ENCODE measurements at regions not wholly inside any gene's neighbourhood (a gene's known extent, or its start where the extent isn't known, plus 50 kb on each side); places are given as distances from the start of the nearest gene placed in this dataset.

- H3K4me3 ChIP-seq (ENCODE audit: low read depth, low read length, poor library complexity, severe bottlenecking): no peak overlapping the region
- DNase-seq (ENCODE audit: low spot score): no peak
- peaks cover 23% of the 10 kb centered on the region for H3K4me1 ChIP-seq (ENCODE audit: insufficient read depth, low read length, poor library complexity, severe bottlenecking)
- intact Hi-C loops (cut with micrococcal nuclease; ENCODE audit: unreplicated experiment): no loop called here
- no peaks in the 10 kb centered on the region for H3K36me3 ChIP-seq (ENCODE audit: insufficient read depth, low read length, poor library complexity, severe bottlenecking)
- BruUV-seq (replicated peaks): no TSS peak
- TF ChIP-seq, protein P1, sequence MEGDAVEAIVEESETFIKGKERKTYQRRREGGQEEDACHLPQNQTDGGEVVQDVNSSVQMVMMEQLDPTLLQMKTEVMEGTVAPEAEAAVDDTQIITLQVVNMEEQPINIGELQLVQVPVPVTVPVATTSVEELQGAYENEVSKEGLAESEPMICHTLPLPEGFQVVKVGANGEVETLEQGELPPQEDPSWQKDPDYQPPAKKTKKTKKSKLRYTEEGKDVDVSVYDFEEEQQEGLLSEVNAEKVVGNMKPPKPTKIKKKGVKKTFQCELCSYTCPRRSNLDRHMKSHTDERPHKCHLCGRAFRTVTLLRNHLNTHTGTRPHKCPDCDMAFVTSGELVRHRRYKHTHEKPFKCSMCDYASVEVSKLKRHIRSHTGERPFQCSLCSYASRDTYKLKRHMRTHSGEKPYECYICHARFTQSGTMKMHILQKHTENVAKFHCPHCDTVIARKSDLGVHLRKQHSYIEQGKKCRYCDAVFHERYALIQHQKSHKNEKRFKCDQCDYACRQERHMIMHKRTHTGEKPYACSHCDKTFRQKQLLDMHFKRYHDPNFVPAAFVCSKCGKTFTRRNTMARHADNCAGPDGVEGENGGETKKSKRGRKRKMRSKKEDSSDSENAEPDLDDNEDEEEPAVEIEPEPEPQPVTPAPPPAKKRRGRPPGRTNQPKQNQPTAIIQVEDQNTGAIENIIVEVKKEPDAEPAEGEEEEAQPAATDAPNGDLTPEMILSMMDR (conservative IDR thresholded peaks at IDR 0.05; ENCODE audit: low read depth, low read length): no peak
- no peak for TF ChIP-seq EZH2 (IDR thresholded peaks at IDR 0.05; ENCODE audit: borderline replicate concordance, low read depth, low read length, poor library complexity, severe bottlenecking)
- no peaks in the 10 kb centered on the region for H3K9me3 ChIP-seq (ENCODE audit: low read depth, low read length, poor library complexity, severe bottlenecking)
- H3K27ac ChIP-seq (ENCODE audit: low read depth, low read length, poor library complexity, severe bottlenecking): no peak overlapping the region
- POLR2A ChIA-PET (ENCODE audit: low non-redundant PET): no interaction called here
- CTCF ChIA-PET: no interaction called here
- no peaks in the 10 kb centered on the region for H3K27me3 ChIP-seq (replicated peaks; ENCODE audit: insufficient read depth, low read depth, low read length, poor library complexity)
Measured at GRCh38 chr4:123230061-123230460, 166.5 kb upstream of the SPRY1 start.

GRCh38 chr4:123232439-123232838 is 164.2 kb upstream of the SPRY1 start:
- peak; percentile 14 for DNase-seq (ENCODE audit: low spot score)
- Histone ChIP-seq H3K4me1 (ENCODE audit: insufficient read depth, low read length, poor library complexity, severe bottlenecking) (peaks cover 23% of the 10 kb centered on the region), H3K9me3 (ENCODE audit: low read depth, low read length, poor library complexity, severe bottlenecking) (no peaks in the 10 kb centered on the region), H3K36me3 (ENCODE audit: insufficient read depth, low read length, poor library complexity, severe bottlenecking) (no peaks in the 10 kb centered on the region), H3K4me3 (ENCODE audit: low read depth, low read length, poor library complexity, severe bottlenecking) (no peak overlapping the region), H3K27ac (ENCODE audit: low read depth, low read length, poor library complexity, severe bottlenecking) (no peak overlapping the region), H3K27me3 (replicated peaks; ENCODE audit: insufficient read depth, low read depth, low read length, poor library complexity) (no peaks in the 10 kb centered on the region)
- BruUV-seq (replicated peaks): no TSS peak
- TF ChIP-seq, protein P1 (conservative IDR thresholded peaks at IDR 0.05; ENCODE audit: low read depth, low read length): no peak
- TF ChIP-seq EZH2 (IDR thresholded peaks at IDR 0.05; ENCODE audit: borderline replicate concordance, low read depth, low read length, poor library complexity, severe bottlenecking): no peak
- ChIA-PET POLR2A (ENCODE audit: low non-redundant PET) (no interaction called here), CTCF (no interaction called here)
- intact Hi-C loops (cut with micrococcal nuclease; ENCODE audit: unreplicated experiment): no loop called here

- H3K4me1 ChIP-seq (ENCODE audit: insufficient read depth, low read length, poor library complexity, severe bottlenecking): peaks cover 23% of the 10 kb centered on the region
- CTCF ChIA-PET: no interaction called here
- no peak for TF ChIP-seq EZH2 (IDR thresholded peaks at IDR 0.05; ENCODE audit: borderline replicate concordance, low read depth, low read length, poor library complexity, severe bottlenecking)
- TF ChIP-seq, protein P1 (conservative IDR thresholded peaks at IDR 0.05; ENCODE audit: low read depth, low read length): no peak
- BruUV-seq (replicated peaks): no TSS peak
- no peaks in the 10 kb centered on the region for H3K27me3 ChIP-seq (replicated peaks; ENCODE audit: insufficient read depth, low read depth, low read length, poor library complexity)
- peak overlapping the region; percentile 35 for H3K27ac ChIP-seq (ENCODE audit: low read depth, low read length, poor library complexity, severe bottlenecking)
- intact Hi-C loops (cut with micrococcal nuclease; ENCODE audit: unreplicated experiment): no loop called here
- no peak overlapping the region for H3K4me3 ChIP-seq (ENCODE audit: low read depth, low read length, poor library complexity, severe bottlenecking)
- no peaks in the 10 kb centered on the region for H3K36me3 ChIP-seq (ENCODE audit: insufficient read depth, low read length, poor library complexity, severe bottlenecking)
- DNase-seq (ENCODE audit: low spot score): peak; percentile 37
- POLR2A ChIA-PET (ENCODE audit: low non-redundant PET): interaction anchor here (0.6 kb wide), 1 partner anchor 44 kb away, joined by 3 read pairs; no protein-coding TSS in a partner anchor
- no peaks in the 10 kb centered on the region for H3K9me3 ChIP-seq (ENCODE audit: low read depth, low read length, poor library complexity, severe bottlenecking)
Measured at GRCh38 chr4:123233136-123233768, 163.3 kb upstream of the SPRY1 start.

All from A673 (cell line).